Astrocyte of the cerebellum (primary cell): ENCODE measurements at regions not wholly inside any gene's neighbourhood (a gene's known extent, or its start where the extent isn't known, plus 50 kb on each side); places are given as distances from the start of the nearest gene placed in this dataset.
"Not testable (repeated sequence)": the region's sequence is repeated elsewhere in the genome, so short reads cannot be mapped to it uniquely, and the experiment has no call there.

ENCODE experiments used
- DNase-seq: peaks from one replicate; pipeline ENCODE4 v3.0.0-alpha.2; 2011; ENCODE audit warnings: low read depth
- H3K4me3 ChIP-seq: 2 replicates; pipeline ENCODE4 v1.5.1; 2011; ENCODE audit warnings: mild to moderate bottlenecking, low read depth, low read length, moderate library complexity
- in situ Hi-C: cut with HindIII; loops from 2 replicates; pipeline ENCODE4 v1.10.0; 2017; ENCODE audit warnings: low sequenced_read_pairs
- TF ChIP-seq, protein P1 (sequence below): IDR thresholded peaks from 2 replicates; pipeline ENCODE4 v1.5.1; 2012; ENCODE audit warnings: low read length, low read depth, moderate library complexity, mild to moderate bottlenecking; ENCODE audit errors: missing control alignments

GRCh38 chr1:5611851-5612250 is 380.4 kb downstream of the NPHP4 start:
- TF ChIP-seq, protein P1, sequence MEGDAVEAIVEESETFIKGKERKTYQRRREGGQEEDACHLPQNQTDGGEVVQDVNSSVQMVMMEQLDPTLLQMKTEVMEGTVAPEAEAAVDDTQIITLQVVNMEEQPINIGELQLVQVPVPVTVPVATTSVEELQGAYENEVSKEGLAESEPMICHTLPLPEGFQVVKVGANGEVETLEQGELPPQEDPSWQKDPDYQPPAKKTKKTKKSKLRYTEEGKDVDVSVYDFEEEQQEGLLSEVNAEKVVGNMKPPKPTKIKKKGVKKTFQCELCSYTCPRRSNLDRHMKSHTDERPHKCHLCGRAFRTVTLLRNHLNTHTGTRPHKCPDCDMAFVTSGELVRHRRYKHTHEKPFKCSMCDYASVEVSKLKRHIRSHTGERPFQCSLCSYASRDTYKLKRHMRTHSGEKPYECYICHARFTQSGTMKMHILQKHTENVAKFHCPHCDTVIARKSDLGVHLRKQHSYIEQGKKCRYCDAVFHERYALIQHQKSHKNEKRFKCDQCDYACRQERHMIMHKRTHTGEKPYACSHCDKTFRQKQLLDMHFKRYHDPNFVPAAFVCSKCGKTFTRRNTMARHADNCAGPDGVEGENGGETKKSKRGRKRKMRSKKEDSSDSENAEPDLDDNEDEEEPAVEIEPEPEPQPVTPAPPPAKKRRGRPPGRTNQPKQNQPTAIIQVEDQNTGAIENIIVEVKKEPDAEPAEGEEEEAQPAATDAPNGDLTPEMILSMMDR, result no peak
- DNase-seq, result no peak
- in situ Hi-C loops, result no loop called here
- no peak overlapping the region for H3K4me3 ChIP-seq

- in situ Hi-C loops, result no loop called here
- TF ChIP-seq, protein P1, result no peak
- no peak for DNase-seq
- H3K4me3 ChIP-seq, result no peak overlapping the region
These were observed 380.8 kb downstream of the NPHP4 start for GRCh38 chr1:5611431-5611830.

DNA sequence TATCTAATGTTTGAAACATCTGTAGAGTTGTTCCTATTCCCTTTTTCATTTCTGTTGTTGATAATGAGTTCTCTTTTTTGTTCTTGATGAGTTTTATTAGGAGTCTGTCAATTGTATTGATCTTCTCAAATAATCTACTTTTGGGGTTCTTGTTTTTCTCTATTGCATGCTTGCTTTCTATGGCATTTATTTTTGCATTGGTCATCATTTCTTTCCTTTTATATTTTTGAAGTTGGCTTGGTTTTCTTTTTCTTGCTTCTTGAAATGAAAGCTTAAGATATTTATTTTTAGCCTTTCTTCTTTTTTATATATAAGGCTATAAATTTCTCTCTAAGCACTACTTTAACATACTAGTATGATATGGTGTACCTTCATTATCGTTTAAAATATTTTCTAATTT is 381.8 kb downstream of the NPHP4 start:
- in situ Hi-C loops, result no loop called here
- no peak for DNase-seq
- TF ChIP-seq, protein P1, result no peak
- no peak overlapping the region for H3K4me3 ChIP-seq

DNA sequence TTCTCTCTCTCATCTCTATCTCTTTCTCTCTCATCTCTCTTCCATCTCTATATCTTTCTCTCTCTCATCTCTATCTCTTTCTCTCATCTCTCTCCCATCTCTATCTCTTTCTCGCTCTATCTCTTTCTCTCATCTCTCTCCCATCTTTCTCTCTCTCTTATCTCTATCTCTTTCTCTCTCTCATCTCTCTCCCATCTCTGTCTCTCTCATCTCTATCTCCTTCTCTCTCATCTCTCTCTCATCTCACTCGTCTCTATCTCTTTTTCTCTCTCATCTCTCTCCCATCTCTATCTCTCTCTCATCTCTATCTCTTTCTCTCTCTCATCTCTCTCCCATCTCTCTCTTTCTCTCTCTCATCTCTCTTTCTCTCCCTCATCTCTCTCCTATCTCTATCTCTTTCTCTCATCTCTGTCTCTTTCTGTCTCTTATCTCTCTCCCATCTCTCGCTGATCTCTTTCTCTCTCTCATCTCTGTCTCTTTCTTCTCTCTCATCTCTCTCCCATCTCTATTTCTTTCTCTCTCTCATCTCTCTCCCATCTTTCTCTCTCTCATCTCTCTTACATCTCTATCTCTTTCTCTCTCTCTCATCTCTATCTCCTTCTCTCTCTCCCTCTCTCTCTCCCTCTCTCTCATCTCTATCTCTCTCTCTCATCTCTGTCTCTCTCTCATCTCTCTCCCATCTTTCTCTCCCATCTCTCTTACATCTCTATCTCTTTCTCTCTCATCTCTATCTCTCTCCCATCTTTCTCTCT is 388.7 kb downstream of the NPHP4 start:
- no peak for DNase-seq
- H3K4me3 ChIP-seq, result no peak overlapping the region
- TF ChIP-seq, protein P1, result no peak
- in situ Hi-C loops, result no loop called here

DNA sequence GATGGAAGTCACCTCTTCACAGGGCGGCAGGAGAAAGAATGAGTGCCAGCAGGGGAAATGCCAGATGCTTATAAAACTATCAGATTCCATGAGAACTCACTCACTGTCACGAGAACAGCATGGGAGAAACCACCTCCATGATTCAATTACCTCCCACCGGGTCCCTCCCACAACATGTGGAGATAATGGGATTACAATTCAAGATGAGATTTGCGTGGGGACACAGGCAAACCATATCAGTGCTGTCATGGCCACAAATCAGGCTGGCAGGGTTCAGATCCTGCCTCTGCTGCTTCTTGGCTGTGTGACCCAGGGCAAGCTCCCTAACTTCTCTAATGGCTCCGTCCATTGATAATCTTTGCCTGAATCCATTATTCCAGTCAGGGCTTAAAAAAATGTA is 389.5 kb downstream of the NPHP4 start:
- H3K4me3 ChIP-seq, in situ Hi-C loops, DNase-seq: not testable (repeated sequence)

DNA sequence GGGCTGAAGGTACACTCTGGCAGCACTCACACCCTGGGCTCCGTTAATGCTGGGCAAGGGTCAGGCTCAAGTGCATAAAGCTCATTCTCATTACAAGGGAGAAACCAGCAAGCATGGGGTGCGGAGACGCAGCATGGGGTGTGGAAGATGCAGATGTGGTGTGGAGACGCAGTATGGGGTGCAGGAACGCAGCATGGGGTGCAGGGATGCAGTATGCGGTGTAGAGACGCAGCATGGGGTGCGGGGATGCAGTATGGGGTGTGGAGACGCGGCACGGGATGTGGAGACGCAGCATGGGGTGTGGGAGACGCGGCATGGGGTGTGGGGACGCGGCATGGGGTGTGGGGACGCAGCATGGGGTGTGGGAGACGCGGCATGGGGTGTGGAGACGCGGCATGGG is 390.7 kb downstream of the NPHP4 start:
- no peak for DNase-seq
- H3K4me3 ChIP-seq, result no peak overlapping the region
- TF ChIP-seq, protein P1, result no peak
- in situ Hi-C loops, result no loop called here

GRCh38 chr1:5599541-5599940 is 392.7 kb downstream of the NPHP4 start:
- H3K4me3 ChIP-seq, result no peak overlapping the region
- TF ChIP-seq, protein P1, result no peak
- DNase-seq, result no peak
- in situ Hi-C loops, result no loop called here
